CD1c-positive myeloid dendritic cell (primary cell): ENCODE measurements at regions not wholly inside any gene's neighbourhood (a gene's known extent, or its start where the extent isn't known, plus 50 kb on each side); places are given as distances from the start of the nearest gene placed in this dataset.

ENCODE experiments used
- DNase-seq: peaks from one replicate; pipeline ENCODE4 v3.0.0-alpha.2; 2016; ENCODE audit errors: extremely low spot score

DNA sequence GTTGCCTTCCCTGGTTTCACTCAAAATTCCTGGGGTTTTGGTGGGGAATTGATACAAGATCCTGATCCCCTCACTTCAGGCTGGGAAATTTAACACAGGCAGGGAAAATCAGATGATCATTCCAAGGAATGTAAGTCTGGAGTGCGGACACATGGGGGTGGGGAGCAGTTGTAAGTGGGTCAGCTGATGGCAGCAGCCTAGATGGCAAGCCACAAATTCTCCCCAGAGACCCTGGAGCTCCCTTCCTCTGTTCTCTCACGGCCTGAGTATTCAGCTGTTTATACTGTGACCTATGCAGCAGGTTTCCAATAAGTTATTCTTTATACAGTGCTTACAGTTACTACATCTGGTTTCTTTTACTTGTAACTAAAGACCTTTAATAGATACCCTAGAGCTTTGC, 144.9 kb downstream of the SH3BGRL2 start:
- no peak for DNase-seq

DNA sequence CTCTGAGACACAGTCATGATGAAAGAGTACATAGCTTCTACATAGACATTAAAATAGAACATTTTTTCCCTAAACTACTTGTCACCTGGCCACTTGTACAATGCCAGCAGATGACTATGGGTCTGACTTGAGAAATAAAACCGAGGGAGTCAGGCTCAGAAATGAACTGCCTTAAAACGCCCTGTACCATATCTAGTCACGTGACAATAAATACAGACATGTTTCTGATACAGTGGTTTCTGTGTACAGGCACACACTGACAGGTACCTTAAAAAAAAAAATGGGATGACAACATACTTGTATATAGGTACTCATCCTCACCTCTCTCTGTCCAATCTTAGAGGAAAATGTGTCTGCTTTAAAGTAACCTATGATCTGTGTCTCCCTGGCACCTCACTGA, 144.1 kb downstream of the SH3BGRL2 start:
- no peak for DNase-seq

DNA sequence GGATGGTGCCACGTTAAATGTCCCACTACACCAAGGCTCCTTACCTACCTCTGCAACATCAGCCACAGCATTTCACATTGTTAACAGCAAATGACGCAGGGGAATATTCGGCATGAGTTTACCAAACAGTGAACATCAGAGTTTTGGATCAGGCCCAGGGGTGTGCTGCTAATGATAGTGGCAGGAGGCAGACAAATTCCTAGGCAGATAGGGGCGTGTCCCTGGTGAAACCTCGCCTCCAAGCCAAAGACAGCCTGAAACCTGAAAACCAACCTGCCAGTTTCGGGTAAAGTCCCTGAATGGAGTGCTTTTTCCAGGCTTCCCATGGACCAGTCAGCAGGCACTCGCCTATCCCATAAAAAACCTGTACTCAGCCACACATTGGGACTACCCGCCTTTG, 133.6 kb downstream of the SH3BGRL2 start:
- no peak for DNase-seq

GRCh38 chr6:79763301-79763700, 132.2 kb downstream of the SH3BGRL2 start:
- no peak for DNase-seq

DNA sequence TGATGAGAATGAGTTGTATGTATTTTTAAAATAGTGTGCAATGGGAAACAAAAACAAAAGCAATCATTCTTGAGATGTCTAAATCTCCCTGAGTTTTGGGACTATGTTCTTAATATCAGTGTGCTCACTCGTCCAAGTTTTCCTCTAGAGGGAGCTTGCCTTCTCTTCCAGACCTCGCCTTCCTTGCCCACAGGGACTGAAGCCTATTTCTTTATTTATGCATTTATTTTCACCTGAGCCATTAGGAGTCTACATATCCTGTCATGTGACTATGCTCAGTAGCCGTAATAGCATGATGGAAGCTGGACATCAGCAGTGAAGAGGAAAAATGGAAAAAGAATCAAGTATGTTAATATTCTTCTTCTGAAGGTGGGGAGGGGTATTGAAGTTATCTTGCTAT, 131.2 kb downstream of the SH3BGRL2 start:
- DNase-seq, result no peak

DNA sequence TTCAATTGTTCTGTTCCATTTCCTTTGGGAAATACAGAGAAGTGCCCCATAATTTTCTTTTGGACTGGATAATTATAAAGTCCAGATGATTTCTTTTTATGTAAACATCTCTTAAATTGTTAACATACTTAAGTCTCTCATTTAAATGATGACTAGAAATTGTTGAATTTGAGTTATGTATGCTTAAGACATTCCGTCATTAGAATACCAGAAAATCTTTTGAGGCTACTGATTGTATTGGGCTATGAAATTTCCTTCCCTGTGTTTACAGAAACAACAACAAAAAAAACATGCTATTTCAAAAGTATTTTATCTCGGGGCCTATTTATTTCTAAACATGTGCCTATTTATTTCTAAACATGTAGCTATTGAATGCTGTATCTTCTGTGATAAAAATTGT, 125.4 kb downstream of the SH3BGRL2 start:
- DNase-seq, result no peak

GRCh38 chr6:79755967-79756366, 124.8 kb downstream of the SH3BGRL2 start:
- no peak for DNase-seq
